Hepatocyte (in vitro differentiated cells): ENCODE measurements at regions not wholly inside any gene's neighbourhood (a gene's known extent, or its start where the extent isn't known, plus 50 kb on each side); places are given as distances from the start of the nearest gene placed in this dataset.

Source experiments
- CTCF ChIP-seq: fragments of 200-600 bp; sonication (generic); IDR thresholded peaks from 2 replicates; pipeline ENCODE4 v1.5.1; 2016; ENCODE audit warnings: antibody characterized with exemption, mild to moderate bottlenecking; ENCODE audit not compliant: poor library complexity
- EZH2 ChIP-seq: fragments of 200-600 bp; sonication (generic); IDR thresholded peaks from 2 replicates; pipeline ENCODE4 v1.6.1; 2016; ENCODE audit warnings: antibody characterized with exemption, mild to moderate bottlenecking, borderline replicate concordance
- EZH2phosphoT487 ChIP-seq: fragments of 200-600 bp; sonication (generic); IDR thresholded peaks from one replicate; pipeline ENCODE4 v1.6.1; 2018; ENCODE audit warnings: antibody characterized with exemption, mild to moderate bottlenecking, low read depth, moderate library complexity; ENCODE audit not compliant: unreplicated experiment, severe bottlenecking

- TF ChIP-seq CTCF (no peak), EZH2phosphoT487 (no peak), EZH2 (no peak)
Measured at GRCh38 chr1:83596331-83596730, 402.6 kb downstream of the TTLL7 start.
